OCI-LY3 (cell line): ENCODE measurements at regions not wholly inside any gene's neighbourhood (a gene's known extent, or its start where the extent isn't known, plus 50 kb on each side); places are given as distances from the start of the nearest gene placed in this dataset.

Experiments
- EZH2phosphoT487 ChIP-seq: fragments of 200-600 bp; shearing (Covaris generic); IDR thresholded peaks from 2 replicates; pipeline ENCODE4 v1.6.1; 2018; ENCODE audit warnings: antibody characterized with exemption, mixed run types, low read depth
- TF ChIP-seq, protein P1 (sequence below): fragments of 200-600, 300-600 bp; sonication (generic); IDR thresholded peaks from 2 replicates; pipeline ENCODE4 v1.5.1; 2014; ENCODE audit warnings: antibody characterized with exemption, low read length, low read depth

- TF ChIP-seq EZH2phosphoT487: no peak
- TF ChIP-seq, protein P1, sequence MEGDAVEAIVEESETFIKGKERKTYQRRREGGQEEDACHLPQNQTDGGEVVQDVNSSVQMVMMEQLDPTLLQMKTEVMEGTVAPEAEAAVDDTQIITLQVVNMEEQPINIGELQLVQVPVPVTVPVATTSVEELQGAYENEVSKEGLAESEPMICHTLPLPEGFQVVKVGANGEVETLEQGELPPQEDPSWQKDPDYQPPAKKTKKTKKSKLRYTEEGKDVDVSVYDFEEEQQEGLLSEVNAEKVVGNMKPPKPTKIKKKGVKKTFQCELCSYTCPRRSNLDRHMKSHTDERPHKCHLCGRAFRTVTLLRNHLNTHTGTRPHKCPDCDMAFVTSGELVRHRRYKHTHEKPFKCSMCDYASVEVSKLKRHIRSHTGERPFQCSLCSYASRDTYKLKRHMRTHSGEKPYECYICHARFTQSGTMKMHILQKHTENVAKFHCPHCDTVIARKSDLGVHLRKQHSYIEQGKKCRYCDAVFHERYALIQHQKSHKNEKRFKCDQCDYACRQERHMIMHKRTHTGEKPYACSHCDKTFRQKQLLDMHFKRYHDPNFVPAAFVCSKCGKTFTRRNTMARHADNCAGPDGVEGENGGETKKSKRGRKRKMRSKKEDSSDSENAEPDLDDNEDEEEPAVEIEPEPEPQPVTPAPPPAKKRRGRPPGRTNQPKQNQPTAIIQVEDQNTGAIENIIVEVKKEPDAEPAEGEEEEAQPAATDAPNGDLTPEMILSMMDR: no peak
Observed at GRCh38 chr17:72518753-72519597, 398.2 kb downstream of the SOX9 start.
